ENCODE measurements at regions not wholly inside any gene's neighbourhood (a gene's known extent, or its start where the extent isn't known, plus 50 kb on each side); places are given as distances from the start of the nearest gene placed in this dataset.

DNA sequence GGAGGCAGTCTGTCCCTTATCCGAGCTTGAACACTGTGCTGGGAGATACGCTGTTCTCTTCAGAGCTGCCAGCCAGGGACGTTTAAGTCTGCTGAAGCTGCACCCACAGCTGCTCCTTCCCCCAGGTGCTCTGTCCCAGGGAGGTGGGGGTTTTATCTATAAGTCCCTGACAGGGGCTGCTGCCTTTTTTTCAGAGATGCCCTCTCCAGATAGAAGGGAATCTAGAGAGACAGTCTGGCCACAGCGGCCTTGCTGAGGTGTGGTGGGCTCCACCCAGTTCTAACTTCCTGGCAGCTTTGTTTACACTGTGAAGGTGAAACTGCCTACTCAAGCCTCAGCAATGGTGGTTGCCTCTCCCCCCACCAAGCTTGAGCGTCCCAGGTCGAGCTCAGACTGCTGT lies 319.9 kb upstream of the GRM7 start:
- H3K27ac Mint-ChIP-seq, result no peak overlapping the region
- no peaks in the 10 kb centered on the region for H3K27me3 Mint-ChIP-seq
- H3K4me3 Mint-ChIP-seq, result no peak overlapping the region
- no peaks in the 10 kb centered on the region for H3K36me3 Mint-ChIP-seq
- DNase-seq (no peak), ATAC-seq (no peak)
- no peaks in the 10 kb centered on the region for H3K4me1 Mint-ChIP-seq
- H3K9me3 Mint-ChIP-seq (ENCODE audit: low read depth), result peaks cover 7% of the 10 kb centered on the region
- CTCF ChIA-PET, result no interaction called here

DNA sequence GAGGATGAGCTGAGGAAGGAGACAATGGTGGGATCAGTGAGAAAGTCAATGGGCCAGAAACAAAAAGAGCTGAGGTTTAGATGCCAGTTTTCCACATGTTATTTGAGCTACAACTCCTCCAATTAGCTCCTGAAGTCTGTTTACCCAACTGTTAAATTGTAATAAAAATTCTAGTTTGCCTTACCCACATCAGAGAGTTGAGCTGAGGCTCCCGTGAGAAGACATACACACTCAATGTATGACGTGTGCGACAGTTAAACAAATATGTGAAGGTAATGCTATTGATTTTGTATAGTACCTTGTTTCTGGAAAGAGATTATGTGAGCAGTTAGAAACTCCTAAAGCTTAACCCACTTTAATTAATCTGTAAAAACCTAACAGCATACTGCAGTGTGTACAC lies 318.1 kb upstream of the GRM7 start:
- Mint-ChIP-seq H3K4me1 (no peaks in the 10 kb centered on the region), H3K27ac (no peak overlapping the region), H3K9me3 (ENCODE audit: low read depth) (peaks cover 7% of the 10 kb centered on the region), H3K36me3 (no peaks in the 10 kb centered on the region), H3K4me3 (no peak overlapping the region), H3K27me3 (no peaks in the 10 kb centered on the region)
- CTCF ChIA-PET, result no interaction called here
- DNase-seq, result no peak
- ATAC-seq, result no peak

DNA sequence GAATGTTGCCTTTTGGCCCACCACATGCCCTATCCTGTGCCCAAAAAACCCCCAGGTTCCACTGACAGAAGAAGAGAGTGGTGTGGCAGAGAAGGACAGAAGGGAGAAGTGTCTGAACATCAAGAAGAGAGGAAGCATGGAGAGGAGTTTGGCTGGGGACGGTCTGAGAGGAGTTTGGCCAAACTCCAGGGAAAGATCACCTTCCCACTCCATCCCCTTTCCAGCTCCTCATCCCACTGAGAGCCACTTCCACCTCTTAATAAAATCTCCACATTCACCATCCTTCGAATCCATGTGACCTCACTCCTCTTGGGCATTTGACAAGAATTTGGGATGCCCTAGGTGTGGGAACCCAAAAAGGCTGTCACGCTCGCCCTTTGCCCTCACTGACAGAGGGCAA lies 311.6 kb upstream of the GRM7 start:
- CTCF ChIA-PET, result no interaction called here
- H3K4me1 Mint-ChIP-seq, result no peaks in the 10 kb centered on the region

DNA sequence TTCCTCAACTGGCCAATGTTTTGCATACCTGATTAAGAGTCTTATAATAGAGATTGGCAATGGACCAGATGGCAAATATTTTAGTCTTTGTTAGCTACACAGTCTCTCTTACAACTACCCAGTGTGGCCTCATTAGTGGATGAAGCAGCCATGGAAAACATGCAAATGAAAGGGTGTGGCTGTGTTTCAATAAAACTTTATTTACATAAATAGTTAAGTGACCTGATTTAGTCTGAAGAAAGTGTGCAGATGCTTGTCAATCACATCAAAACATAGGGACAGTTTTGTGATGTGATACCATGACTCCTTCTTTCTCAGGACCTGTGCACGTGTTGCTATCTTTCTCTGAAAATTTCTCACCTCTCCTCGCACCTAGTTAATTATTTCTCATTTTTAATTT lies 309.8 kb upstream of the GRM7 start:
- CTCF ChIA-PET, result no interaction called here
- H3K27ac Mint-ChIP-seq, result no peak overlapping the region
- no peaks in the 10 kb centered on the region for H3K36me3 Mint-ChIP-seq
- H3K4me3 Mint-ChIP-seq, result no peak overlapping the region
- H3K27me3 Mint-ChIP-seq, result no peaks in the 10 kb centered on the region
- peaks cover 6% of the 10 kb centered on the region for H3K9me3 Mint-ChIP-seq (ENCODE audit: low read depth)
- no peak for DNase-seq
- no peaks in the 10 kb centered on the region for H3K4me1 Mint-ChIP-seq
- ATAC-seq, result no peak

More for the DNA sequence above, 311.6 kb upstream of the GRM7 start:
- no peak for ATAC-seq
- Mint-ChIP-seq H3K4me3 (no peak overlapping the region), H3K9me3 (ENCODE audit: low read depth) (peaks cover 6% of the 10 kb centered on the region), H3K36me3 (no peaks in the 10 kb centered on the region), H3K27me3 (no peaks in the 10 kb centered on the region), H3K27ac (no peak overlapping the region)
- no peak for DNase-seq

DNA sequence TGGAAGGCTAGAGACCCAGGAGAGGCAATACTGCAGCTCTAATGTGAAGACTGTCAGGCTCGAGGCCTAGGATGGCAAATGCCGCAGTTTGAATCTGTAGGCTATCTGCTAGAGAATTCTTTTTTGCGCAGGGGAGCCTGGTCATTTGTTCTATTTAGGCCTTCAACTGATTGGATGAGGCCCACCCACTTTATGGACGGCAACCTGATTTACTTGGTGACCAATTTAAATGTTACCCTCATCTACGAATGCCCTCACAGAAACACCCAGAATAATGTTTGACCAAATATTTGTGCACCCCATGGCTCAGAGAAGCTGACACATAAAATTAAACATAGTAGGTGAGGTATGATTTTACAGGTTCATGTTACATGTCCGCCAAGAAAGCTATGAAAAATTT lies 300.7 kb upstream of the GRM7 start:
- no peak for DNase-seq
- Mint-ChIP-seq H3K36me3 (no peaks in the 10 kb centered on the region), H3K4me1 (no peaks in the 10 kb centered on the region), H3K27me3 (no peaks in the 10 kb centered on the region), H3K4me3 (no peak overlapping the region), H3K9me3 (ENCODE audit: low read depth) (peaks cover 16% of the 10 kb centered on the region), H3K27ac (no peak overlapping the region)
- ATAC-seq, result no peak
- CTCF ChIA-PET, result no interaction called here

DNA sequence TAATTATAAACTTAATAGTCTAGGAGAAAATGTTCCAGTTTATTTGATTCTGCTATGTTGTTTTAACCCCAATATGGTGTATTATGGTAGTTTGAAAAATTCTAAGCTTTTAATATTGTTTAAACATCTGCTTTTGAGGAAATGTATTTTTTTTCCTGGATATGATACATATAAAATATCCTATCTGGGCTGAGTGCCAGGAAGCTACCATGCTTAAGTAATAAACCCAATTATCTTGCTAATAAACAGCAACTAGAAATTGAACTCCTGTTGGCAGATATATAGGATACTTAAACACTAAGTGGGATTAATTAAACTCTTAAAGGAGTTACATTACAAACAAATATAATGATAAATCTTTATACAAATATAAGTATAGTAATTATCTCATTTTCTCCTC lies 293.7 kb upstream of the GRM7 start:
- Mint-ChIP-seq H3K4me1 (no peaks in the 10 kb centered on the region), H3K27ac (no peak overlapping the region), H3K36me3 (no peaks in the 10 kb centered on the region), H3K27me3 (no peaks in the 10 kb centered on the region), H3K4me3 (no peak overlapping the region), H3K9me3 (ENCODE audit: low read depth) (peaks cover 16% of the 10 kb centered on the region)
- CTCF ChIA-PET, result no interaction called here
- DNase-seq, result no peak
- ATAC-seq, result no peak

DNA sequence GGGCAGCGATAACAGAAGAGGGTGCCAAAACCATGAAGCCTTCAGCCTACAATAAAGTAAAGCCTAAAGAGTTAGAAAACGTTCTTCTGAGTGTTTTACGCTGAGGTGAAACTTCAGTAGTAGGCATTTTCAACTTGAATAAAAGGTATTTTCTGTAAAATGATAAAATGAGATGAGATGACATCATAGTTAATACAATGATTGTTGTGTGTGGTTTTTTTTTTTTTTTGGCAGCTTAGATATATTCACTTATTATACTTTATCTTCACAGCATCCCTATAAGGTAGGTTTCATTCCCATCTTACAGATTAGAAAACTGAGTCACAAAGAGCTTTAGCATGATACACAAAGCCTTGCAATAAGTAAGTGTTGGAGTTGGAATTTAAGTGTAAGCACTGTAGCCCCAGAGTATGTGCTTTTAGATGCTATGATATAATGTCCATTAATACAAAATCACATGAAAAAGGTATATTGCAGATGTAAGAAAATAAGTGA lies 291.9 kb upstream of the GRM7 start:
- Mint-ChIP-seq H3K4me3 (no peak overlapping the region), H3K27me3 (no peaks in the 10 kb centered on the region), H3K36me3 (no peaks in the 10 kb centered on the region), H3K4me1 (no peaks in the 10 kb centered on the region), H3K9me3 (ENCODE audit: low read depth) (peaks cover 11% of the 10 kb centered on the region), H3K27ac (no peak overlapping the region)
- DNase-seq (no peak), ATAC-seq (no peak)
- CTCF ChIA-PET, result no interaction called here

DNA sequence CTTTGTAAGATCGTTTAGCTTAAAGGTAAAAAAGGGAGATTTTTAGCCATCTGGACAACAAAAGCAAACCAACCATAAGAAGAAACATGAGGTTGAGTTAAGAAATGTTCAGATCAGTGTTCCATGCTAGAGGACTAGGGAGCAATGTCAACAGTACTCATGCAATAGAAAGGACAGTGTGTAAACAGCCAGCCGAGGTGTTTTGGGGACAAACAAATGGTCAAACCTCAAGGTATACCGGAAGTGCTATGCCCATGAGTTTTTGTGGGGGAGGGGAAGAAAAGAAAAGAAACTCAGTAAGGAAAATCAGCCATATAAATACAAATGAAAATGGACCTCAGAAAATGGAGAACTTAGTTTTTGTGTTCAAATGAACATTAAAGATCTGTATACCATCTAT lies 289.5 kb upstream of the GRM7 start:
- Mint-ChIP-seq H3K27me3 (no peaks in the 10 kb centered on the region), H3K9me3 (ENCODE audit: low read depth) (peaks cover 7% of the 10 kb centered on the region), H3K27ac (no peak overlapping the region), H3K4me3 (no peak overlapping the region), H3K4me1 (no peaks in the 10 kb centered on the region), H3K36me3 (no peaks in the 10 kb centered on the region)
- DNase-seq, result no peak
- CTCF ChIA-PET, result no interaction called here
- ATAC-seq, result no peak

DNA sequence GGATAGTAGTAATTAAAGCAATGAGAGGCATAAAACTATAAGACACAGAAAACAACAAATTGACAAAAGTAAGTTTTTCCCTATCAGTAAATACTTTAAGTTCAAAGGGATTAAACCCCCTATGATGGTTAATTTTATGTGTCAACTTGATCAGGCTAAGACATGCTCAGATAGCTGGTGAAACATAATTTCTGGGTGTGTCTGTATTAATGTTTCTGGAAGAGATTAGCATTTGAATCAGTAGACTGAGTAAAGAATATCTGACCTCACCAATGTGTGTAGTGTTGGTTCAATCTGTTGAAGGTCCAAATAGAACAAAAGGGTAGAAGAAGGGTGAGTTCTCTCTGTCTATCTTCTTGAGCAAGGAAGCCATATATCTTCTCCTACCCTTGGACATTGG lies 283.3 kb upstream of the GRM7 start:
- Mint-ChIP-seq H3K27ac (no peak overlapping the region), H3K9me3 (ENCODE audit: low read depth) (peaks cover 8% of the 10 kb centered on the region), H3K36me3 (no peaks in the 10 kb centered on the region), H3K4me3 (no peak overlapping the region), H3K4me1 (no peaks in the 10 kb centered on the region), H3K27me3 (no peaks in the 10 kb centered on the region)
- ATAC-seq (no peak), DNase-seq (no peak)
- CTCF ChIA-PET, result no interaction called here

DNA sequence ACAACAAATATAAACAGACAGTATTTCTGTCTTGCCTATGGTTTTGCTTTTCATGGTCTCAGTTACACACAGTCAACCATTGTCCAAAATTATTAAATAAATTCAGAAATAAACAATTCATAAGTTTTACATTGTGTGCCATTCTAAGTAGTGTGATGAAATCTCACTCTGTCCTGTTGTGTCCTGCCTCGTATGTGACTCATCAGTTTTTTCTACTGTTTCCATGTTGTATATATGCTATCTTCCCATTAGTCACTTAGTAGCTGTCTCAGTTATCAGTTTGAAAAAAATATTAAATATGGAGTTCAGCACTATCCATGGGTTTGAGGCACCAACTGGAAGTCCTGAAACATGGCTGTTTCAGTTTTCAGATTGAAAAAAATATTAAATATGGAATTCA lies 282.4 kb upstream of the GRM7 start:
- no peak for DNase-seq
- Mint-ChIP-seq H3K27ac (no peak overlapping the region), H3K4me1 (no peaks in the 10 kb centered on the region), H3K4me3 (no peak overlapping the region), H3K9me3 (ENCODE audit: low read depth) (peaks cover 8% of the 10 kb centered on the region), H3K27me3 (no peaks in the 10 kb centered on the region), H3K36me3 (no peaks in the 10 kb centered on the region)
- ATAC-seq, result no peak
- CTCF ChIA-PET, result no interaction called here

DNA sequence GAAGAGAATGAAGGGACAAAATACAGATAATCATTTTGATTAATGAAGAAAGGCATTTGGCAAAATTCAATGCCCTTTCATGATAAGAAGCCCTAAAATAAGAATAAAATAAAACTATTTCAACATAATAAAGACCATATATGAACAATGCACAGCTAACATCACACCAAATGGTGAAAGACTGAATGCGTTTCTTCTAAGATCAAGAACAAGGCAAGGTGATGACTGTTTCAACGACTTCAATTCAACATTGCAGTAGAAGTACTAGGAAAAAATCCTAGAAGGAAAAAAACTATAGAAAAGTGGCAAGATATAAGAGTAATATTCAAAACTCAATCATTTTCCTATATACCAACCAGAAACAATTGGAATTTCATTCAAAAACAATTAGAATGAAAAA lies 280.1 kb upstream of the GRM7 start:
- Mint-ChIP-seq H3K27me3 (no peaks in the 10 kb centered on the region), H3K9me3 (ENCODE audit: low read depth) (peaks cover 9% of the 10 kb centered on the region), H3K27ac (no peak overlapping the region), H3K36me3 (no peaks in the 10 kb centered on the region), H3K4me1 (no peaks in the 10 kb centered on the region), H3K4me3 (no peak overlapping the region)
- DNase-seq, result no peak
- CTCF ChIA-PET, result no interaction called here
- ATAC-seq, result no peak

DNA sequence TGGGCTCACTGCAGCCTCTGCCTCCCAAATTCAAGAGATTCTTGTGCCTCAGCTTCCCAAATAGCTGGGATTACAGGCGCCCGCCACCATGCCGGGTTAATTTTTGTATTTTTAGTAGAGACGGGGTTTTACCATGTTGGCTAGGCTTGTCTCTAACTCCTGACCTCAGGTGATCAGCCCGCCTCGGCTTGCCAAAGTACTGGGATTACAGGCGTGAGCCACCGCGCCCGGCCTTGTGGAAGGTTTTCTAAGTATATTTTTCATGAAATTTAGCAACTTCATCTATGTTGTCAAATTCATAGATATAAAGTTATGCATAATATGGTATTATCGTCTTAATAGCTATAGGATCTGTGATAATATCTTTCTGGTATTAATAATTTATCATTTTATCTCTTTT lies 275.6 kb upstream of the GRM7 start:
- no peak for DNase-seq
- Mint-ChIP-seq H3K4me3 (no peak overlapping the region), H3K27ac (no peak overlapping the region), H3K27me3 (no peaks in the 10 kb centered on the region), H3K9me3 (ENCODE audit: low read depth) (peaks cover 10% of the 10 kb centered on the region), H3K36me3 (no peaks in the 10 kb centered on the region), H3K4me1 (no peaks in the 10 kb centered on the region)
- ATAC-seq, result no peak
- CTCF ChIA-PET, result no interaction called here

DNA sequence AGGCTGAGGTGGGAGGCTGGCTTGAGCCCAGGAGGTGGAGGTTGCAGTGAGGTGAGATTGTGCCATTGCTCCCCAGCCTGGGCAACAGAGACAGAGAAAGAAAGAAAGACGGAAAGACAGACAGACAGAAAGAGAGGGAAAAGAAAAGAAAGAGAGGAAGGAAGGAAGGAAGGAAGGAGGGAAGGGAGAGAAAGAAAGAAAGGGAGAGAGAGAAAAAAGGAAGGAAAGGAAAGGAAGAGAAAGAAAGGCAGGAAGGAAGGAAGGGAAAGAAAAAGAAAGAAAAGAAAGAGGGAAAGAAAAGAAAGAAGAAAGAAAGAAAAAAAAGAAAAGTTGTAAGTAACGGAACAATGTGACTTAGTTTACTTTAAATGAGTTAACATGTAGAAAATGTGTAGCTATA lies 260.7 kb upstream of the GRM7 start:
- CTCF ChIA-PET, result no interaction called here
- H3K4me3 Mint-ChIP-seq, result no peak overlapping the region
- H3K4me1 Mint-ChIP-seq, result no peaks in the 10 kb centered on the region
- H3K36me3 Mint-ChIP-seq, result no peaks in the 10 kb centered on the region
- no peaks in the 10 kb centered on the region for H3K27me3 Mint-ChIP-seq
- DNase-seq, result no peak
- H3K27ac Mint-ChIP-seq, result no peak overlapping the region
- peaks cover 15% of the 10 kb centered on the region for H3K9me3 Mint-ChIP-seq (ENCODE audit: low read depth)
- ATAC-seq, result no peak

DNA sequence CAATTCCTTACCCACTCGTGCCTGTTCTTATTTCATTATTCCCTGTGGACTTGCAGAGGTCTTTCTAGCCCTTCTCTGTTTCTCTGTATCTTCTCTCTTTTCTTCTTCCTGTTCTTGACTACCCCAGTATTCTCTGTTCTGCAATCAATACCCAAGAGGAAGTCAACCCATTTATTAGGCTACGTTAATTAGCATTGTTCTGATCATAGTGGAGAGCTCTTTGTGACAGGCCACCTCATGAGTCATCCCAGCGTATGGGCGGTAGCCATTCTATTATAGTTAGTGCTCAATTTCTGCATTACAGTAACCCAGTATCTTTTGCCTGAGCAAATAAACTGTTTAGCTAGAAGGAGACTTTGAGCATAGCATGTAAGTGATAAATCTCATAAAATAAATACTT lies 259.5 kb upstream of the GRM7 start:
- Mint-ChIP-seq H3K4me1 (no peaks in the 10 kb centered on the region), H3K27me3 (no peaks in the 10 kb centered on the region), H3K27ac (no peak overlapping the region), H3K36me3 (no peaks in the 10 kb centered on the region), H3K4me3 (no peak overlapping the region), H3K9me3 (ENCODE audit: low read depth) (peaks cover 15% of the 10 kb centered on the region)
- CTCF ChIA-PET, result no interaction called here
- ATAC-seq, result no peak
- DNase-seq, result no peak

DNA sequence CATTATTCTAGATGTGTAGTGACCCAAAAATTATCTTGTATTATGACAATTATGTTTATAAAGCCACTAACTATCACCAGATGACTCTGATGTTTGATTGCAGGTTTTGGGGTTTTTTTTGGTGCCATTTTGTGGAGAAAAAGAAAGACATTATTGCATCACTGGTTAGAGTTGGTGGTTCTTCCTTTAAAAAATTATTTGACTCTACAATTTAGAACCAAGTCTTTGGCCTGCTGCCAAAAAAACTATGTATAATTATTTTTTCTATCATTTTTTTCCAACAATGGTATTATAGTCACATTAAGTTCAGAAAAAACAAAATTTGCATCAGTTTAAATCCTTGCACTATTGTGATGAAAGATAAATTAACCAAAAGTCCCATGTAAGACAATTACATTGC lies 258.6 kb upstream of the GRM7 start:
- Mint-ChIP-seq H3K27me3 (no peaks in the 10 kb centered on the region), H3K4me1 (no peaks in the 10 kb centered on the region), H3K36me3 (no peaks in the 10 kb centered on the region), H3K9me3 (ENCODE audit: low read depth) (peaks cover 12% of the 10 kb centered on the region), H3K27ac (no peak overlapping the region), H3K4me3 (no peak overlapping the region)
- ATAC-seq (no peak), DNase-seq (no peak)
- CTCF ChIA-PET, result no interaction called here

Data from activated CD8-positive, alpha-beta memory T cell treated with anti-CD3 and anti-CD28 coated beads, Interleukin-2, amount 10 ng/mL, durations not matched to agents 7 days and 5 days (primary cell).